Activated B cell treated with CpG ODN at 0.5 μM for 24 hours (primary cell): ENCODE measurements at regions not wholly inside any gene's neighbourhood (a gene's known extent, or its start where the extent isn't known, plus 50 kb on each side); places are given as distances from the start of the nearest gene placed in this dataset.

Experiments
- ATAC-seq: fragments of 200-7000 bp; cut with Tn5 transposase; one replicate; pipeline ENCODE4 v1.10.0; 2021; ENCODE audit warnings: low read depth, mild to moderate bottlenecking, moderate library complexity
- CTCF ChIA-PET: fragments of 350-600 bp; sonication (Branson Sonifier 250); formaldehyde crosslinking; loops from one replicate; lab custom pipeline; 2021; ENCODE audit warnings: antibody characterized with exemption; lab: Charles Lee
- POLR2A ChIA-PET: fragments of 350-600 bp; sonication (Branson Sonifier 250); formaldehyde crosslinking; loops from one replicate; lab custom pipeline; 2021; ENCODE audit warnings: antibody characterized with exemption; lab: Charles Lee
- DNase-seq: peaks from one replicate; pipeline ENCODE4 v3.0.0; 2022
- H3K27ac Mint-ChIP-seq: one replicate; pipeline ENCODE4 v1.8.0; 2020; ENCODE audit warnings: mixed read lengths
- H3K27me3 Mint-ChIP-seq: one replicate; pipeline ENCODE4 v1.8.0; 2021; ENCODE audit warnings: mixed read lengths
- H3K36me3 Mint-ChIP-seq: one replicate; pipeline ENCODE4 v1.8.0; 2021; ENCODE audit warnings: low read depth, mixed read lengths
- H3K4me1 Mint-ChIP-seq: one replicate; pipeline ENCODE4 v1.8.0; 2021; ENCODE audit warnings: mixed read lengths
- H3K4me3 Mint-ChIP-seq: one replicate; pipeline ENCODE4 v1.8.0; 2020; ENCODE audit warnings: mild to moderate bottlenecking, mixed read lengths
- H3K9me3 Mint-ChIP-seq: one replicate; pipeline ENCODE4 v1.8.0; 2020; ENCODE audit warnings: mixed read lengths
- intact Hi-C: fragments of 100-400 bp; cut with micrococcal nuclease; formaldehyde crosslinking; loops from one replicate; pipeline ENCODE4 v1.15.1; 2024
- TF ChIP-seq, protein P1 (sequence below): fragments of 200-600 bp; IDR thresholded peaks from one replicate; pipeline ENCODE4 v1.8.0; 2022; ENCODE audit warnings: antibody characterized with exemption, mild to moderate bottlenecking

DNA sequence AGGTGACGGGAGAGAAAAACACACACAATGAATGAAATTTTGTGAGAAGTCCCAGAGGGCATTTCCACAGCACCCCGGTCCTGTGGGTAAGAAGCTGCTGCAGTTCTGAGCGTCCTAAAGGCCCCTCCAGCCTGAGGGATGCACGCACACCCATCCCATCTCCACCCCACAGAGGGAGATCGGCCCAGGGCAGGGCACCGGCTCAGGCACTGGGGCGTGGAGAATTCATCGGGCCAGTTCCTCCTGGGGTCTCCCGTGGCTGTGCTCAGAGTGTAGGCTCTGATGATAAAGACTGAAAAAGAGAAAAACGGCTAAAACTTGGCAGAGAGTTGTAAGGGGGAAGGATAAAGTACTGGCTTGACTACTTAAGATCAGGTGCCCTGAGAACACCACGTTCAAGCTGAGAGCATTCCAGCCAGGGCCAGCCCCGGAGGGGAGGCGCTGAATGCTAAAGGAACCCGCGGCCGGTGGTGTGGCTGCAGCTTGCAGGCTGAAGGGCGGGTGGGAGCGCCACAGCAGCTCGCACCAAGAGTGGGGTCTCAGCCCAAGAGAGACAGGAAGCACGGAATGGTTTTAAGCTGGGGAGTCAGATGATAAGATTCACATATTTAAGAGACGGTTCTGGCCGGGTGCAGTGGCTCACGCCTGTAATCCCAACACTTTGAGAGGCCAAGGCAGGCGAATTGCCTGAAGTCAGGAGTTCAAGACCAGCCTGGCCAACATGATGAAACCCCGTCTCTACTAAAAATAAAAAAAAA lies 121.9 kb upstream of the SPACA7 start:
- Mint-ChIP-seq H3K27ac (no peak overlapping the region), H3K4me1 (no peaks in the 10 kb centered on the region), H3K27me3 (peaks cover 6% of the 10 kb centered on the region), H3K4me3 (no peak overlapping the region), H3K36me3 (no peaks in the 10 kb centered on the region), H3K9me3 (peaks cover 3% of the 10 kb centered on the region)
- CTCF ChIA-PET: no interaction called here
- POLR2A ChIA-PET: no interaction called here
- ATAC-seq: no peak
- intact Hi-C loops: no loop called here
- DNase-seq: no peak
- TF ChIP-seq, protein P1, sequence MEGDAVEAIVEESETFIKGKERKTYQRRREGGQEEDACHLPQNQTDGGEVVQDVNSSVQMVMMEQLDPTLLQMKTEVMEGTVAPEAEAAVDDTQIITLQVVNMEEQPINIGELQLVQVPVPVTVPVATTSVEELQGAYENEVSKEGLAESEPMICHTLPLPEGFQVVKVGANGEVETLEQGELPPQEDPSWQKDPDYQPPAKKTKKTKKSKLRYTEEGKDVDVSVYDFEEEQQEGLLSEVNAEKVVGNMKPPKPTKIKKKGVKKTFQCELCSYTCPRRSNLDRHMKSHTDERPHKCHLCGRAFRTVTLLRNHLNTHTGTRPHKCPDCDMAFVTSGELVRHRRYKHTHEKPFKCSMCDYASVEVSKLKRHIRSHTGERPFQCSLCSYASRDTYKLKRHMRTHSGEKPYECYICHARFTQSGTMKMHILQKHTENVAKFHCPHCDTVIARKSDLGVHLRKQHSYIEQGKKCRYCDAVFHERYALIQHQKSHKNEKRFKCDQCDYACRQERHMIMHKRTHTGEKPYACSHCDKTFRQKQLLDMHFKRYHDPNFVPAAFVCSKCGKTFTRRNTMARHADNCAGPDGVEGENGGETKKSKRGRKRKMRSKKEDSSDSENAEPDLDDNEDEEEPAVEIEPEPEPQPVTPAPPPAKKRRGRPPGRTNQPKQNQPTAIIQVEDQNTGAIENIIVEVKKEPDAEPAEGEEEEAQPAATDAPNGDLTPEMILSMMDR: no peak

DNA sequence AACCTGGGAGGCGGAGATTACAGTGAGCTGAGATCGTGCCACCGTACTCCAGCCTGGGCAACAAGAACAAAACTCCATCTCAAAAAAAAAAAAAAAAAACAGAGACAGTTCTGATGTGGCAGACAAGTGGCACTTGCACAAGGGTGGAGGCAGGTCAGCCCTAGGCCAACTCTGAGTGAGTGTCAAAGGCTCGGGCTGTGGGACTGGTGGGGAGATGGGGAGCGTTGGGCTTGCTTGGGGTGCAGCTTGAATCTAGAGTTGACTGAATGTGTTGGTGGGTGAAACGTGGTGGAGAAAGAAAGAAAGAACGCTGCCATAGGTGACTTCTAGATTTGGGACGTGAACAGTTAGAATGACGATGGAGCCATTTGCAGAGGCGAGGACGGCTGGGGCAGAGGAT lies 121.3 kb upstream of the SPACA7 start:
- peaks cover 6% of the 10 kb centered on the region for H3K27me3 Mint-ChIP-seq
- no peak for DNase-seq
- ChIA-PET POLR2A (no interaction called here), CTCF (no interaction called here)
- TF ChIP-seq, protein P1: no peak
- H3K4me3 Mint-ChIP-seq: no peak overlapping the region
- no peaks in the 10 kb centered on the region for H3K36me3 Mint-ChIP-seq
- H3K4me1 Mint-ChIP-seq: no peaks in the 10 kb centered on the region
- ATAC-seq: no peak
- intact Hi-C loops: no loop called here
- peaks cover 3% of the 10 kb centered on the region for H3K9me3 Mint-ChIP-seq
- no peak overlapping the region for H3K27ac Mint-ChIP-seq

DNA sequence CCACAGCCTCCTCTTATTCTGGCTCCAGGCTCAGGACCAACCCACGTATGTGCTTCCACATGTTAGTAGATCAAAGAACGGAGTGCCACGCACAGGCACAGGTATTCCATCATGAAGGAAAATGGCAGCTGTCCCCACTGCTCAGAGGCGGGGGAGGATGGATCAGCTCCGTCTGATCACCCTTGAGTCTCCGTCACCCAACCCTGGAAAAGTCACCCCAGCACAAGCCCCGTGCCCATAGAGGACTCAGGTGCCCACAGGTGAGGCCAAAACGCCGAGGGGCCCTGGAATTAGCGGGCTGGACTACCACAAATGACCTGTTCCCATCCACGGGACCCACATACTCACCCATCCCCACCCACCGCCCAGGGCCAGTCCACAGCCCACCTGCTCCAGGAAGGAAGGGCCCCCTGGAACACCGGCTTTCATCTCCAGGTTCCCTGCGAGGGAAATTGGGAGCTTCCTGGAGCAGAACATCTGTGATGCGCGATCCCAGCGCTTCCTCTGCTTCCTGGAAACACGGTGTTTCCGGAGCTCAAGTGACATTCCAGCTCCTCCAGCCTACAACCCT lies 120.5 kb upstream of the SPACA7 start:
- no peak for DNase-seq
- Mint-ChIP-seq H3K4me3 (no peak overlapping the region), H3K36me3 (no peaks in the 10 kb centered on the region), H3K9me3 (peaks cover 3% of the 10 kb centered on the region), H3K27me3 (peaks cover 6% of the 10 kb centered on the region), H3K27ac (no peak overlapping the region), H3K4me1 (no peaks in the 10 kb centered on the region)
- CTCF ChIA-PET: no interaction called here
- TF ChIP-seq, protein P1: no peak
- no peak for ATAC-seq
- POLR2A ChIA-PET: no interaction called here
- intact Hi-C loops: no loop called here

DNA sequence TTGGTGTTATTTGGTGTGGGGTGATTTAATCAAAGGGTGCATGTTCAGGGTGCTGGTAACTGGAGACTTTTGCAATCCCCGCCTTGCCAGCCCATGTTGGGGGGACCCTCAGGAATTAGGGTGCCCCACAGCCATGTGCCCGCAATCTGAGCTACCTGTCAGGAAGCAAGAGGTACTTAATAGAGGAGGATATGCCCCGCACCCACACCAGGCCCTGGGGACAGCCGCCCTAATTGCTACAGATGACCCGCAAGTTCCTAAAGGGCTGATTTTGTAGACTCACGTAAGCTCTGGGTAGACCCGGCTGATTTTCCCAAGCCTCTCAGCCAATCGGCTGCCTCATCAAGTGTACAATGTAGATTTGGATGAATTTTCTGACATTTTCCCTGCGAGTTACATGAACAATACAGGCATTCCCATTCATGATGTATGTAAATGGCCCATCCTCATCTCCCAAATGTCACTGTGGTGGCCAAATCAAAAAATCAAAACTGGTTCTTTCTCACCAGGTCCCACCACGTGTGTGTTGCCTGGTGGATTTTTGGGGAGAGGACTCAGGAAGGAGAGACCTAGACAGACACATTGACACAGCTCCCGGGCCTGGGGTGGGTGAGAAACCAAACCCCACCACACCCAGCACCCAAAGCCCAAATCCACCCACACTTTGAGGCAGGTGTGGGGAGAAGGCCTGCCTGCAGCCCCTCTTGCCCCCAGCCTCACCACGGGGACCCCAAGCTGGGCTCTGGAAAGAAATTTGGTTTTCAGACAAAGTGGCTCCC lies 119.2 kb upstream of the SPACA7 start:
- H3K9me3 Mint-ChIP-seq: peaks cover 3% of the 10 kb centered on the region
- H3K4me1 Mint-ChIP-seq: no peaks in the 10 kb centered on the region
- intact Hi-C loops: no loop called here
- H3K36me3 Mint-ChIP-seq: no peaks in the 10 kb centered on the region
- ATAC-seq: no peak
- CTCF ChIA-PET: no interaction called here
- no peak overlapping the region for H3K4me3 Mint-ChIP-seq
- TF ChIP-seq, protein P1: no peak
- no peak overlapping the region for H3K27ac Mint-ChIP-seq
- DNase-seq: no peak
- POLR2A ChIA-PET: no interaction called here
- H3K27me3 Mint-ChIP-seq: peaks cover 6% of the 10 kb centered on the region

DNA sequence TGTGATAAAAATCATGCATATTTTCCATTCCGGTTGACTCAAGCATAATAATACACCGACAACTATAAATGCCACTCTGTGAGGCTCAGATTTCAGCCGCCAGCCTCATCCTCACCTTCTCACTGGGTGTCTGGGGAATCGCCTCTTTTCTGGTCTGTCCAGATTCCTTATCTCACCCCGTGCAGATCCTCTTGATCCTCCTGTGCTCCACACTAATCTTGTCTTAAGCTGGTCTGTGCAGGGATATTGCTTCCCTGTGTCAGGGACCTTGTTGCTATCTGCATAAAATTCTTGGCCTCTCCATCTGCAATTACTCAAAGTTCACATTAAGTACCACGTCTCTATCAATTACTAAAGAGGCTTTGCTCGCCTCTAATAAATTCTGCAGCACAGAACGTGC lies 116.6 kb upstream of the SPACA7 start:
- Mint-ChIP-seq H3K4me1 (no peaks in the 10 kb centered on the region), H3K27ac (no peak overlapping the region), H3K4me3 (no peak overlapping the region), H3K36me3 (no peaks in the 10 kb centered on the region), H3K27me3 (no peaks in the 10 kb centered on the region), H3K9me3 (peaks cover 3% of the 10 kb centered on the region)
- ATAC-seq (no peak), DNase-seq (no peak)
- TF ChIP-seq, protein P1: no peak
- intact Hi-C loops: no loop called here
- CTCF ChIA-PET: no interaction called here
- POLR2A ChIA-PET: no interaction called here
